ENCODE measurements at regions not wholly inside any gene's neighbourhood (a gene's known extent, or its start where the extent isn't known, plus 50 kb on each side); places are given as distances from the start of the nearest gene placed in this dataset.
"Not testable (repeated sequence)": the region's sequence is repeated elsewhere in the genome, so short reads cannot be mapped to it uniquely, and the experiment has no call there.

GRCh38 chr1:213416461-213417224 is 365.6 kb downstream of the RPS6KC1 start:
- Mint-ChIP-seq H3K36me3 (no peaks in the 10 kb centered on the region), H3K27ac (no peak overlapping the region), H3K9me3 (peaks cover 5% of the 10 kb centered on the region), H3K4me1 (peaks cover 6% of the 10 kb centered on the region), H3K4me3 (no peak overlapping the region), H3K27me3 (ENCODE audit: low read depth) (peaks cover 3% of the 10 kb centered on the region)
- no peak for TF ChIP-seq CTCF (IDR thresholded peaks at IDR 0.05; ENCODE audit: unreplicated experiment)
- DNase-seq (ENCODE audit: low spot score in 2 of 2, unreplicated experiment in 2 of 2): no peak

- no peak for TF ChIP-seq CTCF (IDR thresholded peaks at IDR 0.05; ENCODE audit: unreplicated experiment)
- peaks cover 5% of the 10 kb centered on the region for H3K9me3 Mint-ChIP-seq
- peaks cover 3% of the 10 kb centered on the region for H3K27me3 Mint-ChIP-seq (ENCODE audit: low read depth)
- no peak for DNase-seq (ENCODE audit: low spot score in 2 of 2, unreplicated experiment in 2 of 2)
- no peak overlapping the region for H3K4me3 Mint-ChIP-seq
- H3K27ac Mint-ChIP-seq: no peak overlapping the region
- no peaks in the 10 kb centered on the region for H3K36me3 Mint-ChIP-seq
- H3K4me1 Mint-ChIP-seq: peaks cover 6% of the 10 kb centered on the region
Measured at GRCh38 chr1:213417225-213417820, 366.3 kb downstream of the RPS6KC1 start.

GRCh38 chr1:213417846-213418245 is 366.8 kb downstream of the RPS6KC1 start:
- H3K36me3 Mint-ChIP-seq: no peaks in the 10 kb centered on the region
- DNase-seq (ENCODE audit: low spot score in 2 of 2, unreplicated experiment in 2 of 2): no peak
- TF ChIP-seq CTCF (IDR thresholded peaks at IDR 0.05; ENCODE audit: unreplicated experiment): no peak
- H3K27ac Mint-ChIP-seq: no peak overlapping the region
- H3K9me3 Mint-ChIP-seq: peaks cover 5% of the 10 kb centered on the region
- peaks cover 6% of the 10 kb centered on the region for H3K4me1 Mint-ChIP-seq
- peaks cover 3% of the 10 kb centered on the region for H3K27me3 Mint-ChIP-seq (ENCODE audit: low read depth)
- no peak overlapping the region for H3K4me3 Mint-ChIP-seq

- TF ChIP-seq CTCF (IDR thresholded peaks at IDR 0.05; ENCODE audit: unreplicated experiment): no peak
- Mint-ChIP-seq H3K36me3 (no peaks in the 10 kb centered on the region), H3K9me3 (peaks cover 5% of the 10 kb centered on the region), H3K4me1 (peaks cover 6% of the 10 kb centered on the region), H3K4me3 (no peak overlapping the region), H3K27me3 (ENCODE audit: low read depth) (peaks cover 5% of the 10 kb centered on the region), H3K27ac (no peak overlapping the region)
- no peak for DNase-seq (ENCODE audit: low spot score in 2 of 2, unreplicated experiment in 2 of 2)
Measured at GRCh38 chr1:213418268-213419071, 367.4 kb downstream of the RPS6KC1 start.

GRCh38 chr1:213419401-213420030 is 368.5 kb downstream of the RPS6KC1 start:
- peaks cover 10% of the 10 kb centered on the region for H3K27me3 Mint-ChIP-seq (ENCODE audit: low read depth)
- peaks cover 6% of the 10 kb centered on the region for H3K4me1 Mint-ChIP-seq
- H3K9me3 Mint-ChIP-seq: peaks cover under 1% of the 10 kb centered on the region
- H3K4me3 Mint-ChIP-seq: no peak overlapping the region
- H3K36me3 Mint-ChIP-seq: no peaks in the 10 kb centered on the region
- DNase-seq (ENCODE audit: low spot score in 2 of 2, unreplicated experiment in 2 of 2): no peak
- TF ChIP-seq CTCF (IDR thresholded peaks at IDR 0.05; ENCODE audit: unreplicated experiment): no peak
- H3K27ac Mint-ChIP-seq: no peak overlapping the region

GRCh38 chr1:213421178-213421577 is 370.1 kb downstream of the RPS6KC1 start:
- peaks cover 15% of the 10 kb centered on the region for H3K27me3 Mint-ChIP-seq (ENCODE audit: low read depth)

More at GRCh38 chr1:213421178-213421577, 370.1 kb downstream of the RPS6KC1 start:
- DNase-seq (ENCODE audit: low spot score in 2 of 2, unreplicated experiment in 2 of 2); H3K4me1 Mint-ChIP-seq; H3K36me3 Mint-ChIP-seq; H3K4me3 Mint-ChIP-seq; H3K27ac Mint-ChIP-seq; H3K9me3 Mint-ChIP-seq: not testable (repeated sequence)

Measured in mesothelial cell of epicardium (in vitro differentiated cells).